ENCODE measurements at regions not wholly inside any gene's neighbourhood (a gene's known extent, or its start where the extent isn't known, plus 50 kb on each side); places are given as distances from the start of the nearest gene placed in this dataset.

DNA sequence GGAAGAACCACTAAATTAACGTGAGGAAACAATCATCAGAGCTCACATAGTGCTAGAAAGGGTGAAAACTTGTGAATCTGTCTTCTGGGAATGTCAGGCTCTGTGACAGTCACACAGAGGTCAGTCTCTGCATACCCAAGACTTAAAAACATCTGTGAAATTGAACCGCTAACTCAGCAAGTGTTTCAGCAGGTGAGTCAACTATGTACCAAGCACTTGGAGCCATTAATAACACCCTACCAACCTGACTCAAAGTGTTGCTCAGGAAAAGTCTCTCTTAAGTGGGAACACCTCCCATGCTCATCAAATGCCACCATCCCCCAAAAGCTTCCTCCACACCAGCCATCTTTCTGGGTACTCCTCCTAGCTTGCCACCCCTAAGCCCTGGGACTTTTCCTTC is 92.3 kb upstream of the CARMIL1 start:
- TF ChIP-seq, protein P1, sequence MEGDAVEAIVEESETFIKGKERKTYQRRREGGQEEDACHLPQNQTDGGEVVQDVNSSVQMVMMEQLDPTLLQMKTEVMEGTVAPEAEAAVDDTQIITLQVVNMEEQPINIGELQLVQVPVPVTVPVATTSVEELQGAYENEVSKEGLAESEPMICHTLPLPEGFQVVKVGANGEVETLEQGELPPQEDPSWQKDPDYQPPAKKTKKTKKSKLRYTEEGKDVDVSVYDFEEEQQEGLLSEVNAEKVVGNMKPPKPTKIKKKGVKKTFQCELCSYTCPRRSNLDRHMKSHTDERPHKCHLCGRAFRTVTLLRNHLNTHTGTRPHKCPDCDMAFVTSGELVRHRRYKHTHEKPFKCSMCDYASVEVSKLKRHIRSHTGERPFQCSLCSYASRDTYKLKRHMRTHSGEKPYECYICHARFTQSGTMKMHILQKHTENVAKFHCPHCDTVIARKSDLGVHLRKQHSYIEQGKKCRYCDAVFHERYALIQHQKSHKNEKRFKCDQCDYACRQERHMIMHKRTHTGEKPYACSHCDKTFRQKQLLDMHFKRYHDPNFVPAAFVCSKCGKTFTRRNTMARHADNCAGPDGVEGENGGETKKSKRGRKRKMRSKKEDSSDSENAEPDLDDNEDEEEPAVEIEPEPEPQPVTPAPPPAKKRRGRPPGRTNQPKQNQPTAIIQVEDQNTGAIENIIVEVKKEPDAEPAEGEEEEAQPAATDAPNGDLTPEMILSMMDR (conservative IDR thresholded peaks at IDR 0.05 in 1 of 2, IDR thresholded peaks at IDR 0.05 in 1 of 2; ENCODE audit: extremely low read depth in 1 of 2, insufficient read depth in 1 of 2, low read depth in 1 of 2, low read length in 2 of 2): no peak
- no peak for TF ChIP-seq EZH2 (IDR thresholded peaks at IDR 0.05; ENCODE audit: borderline replicate concordance, low read length)
